ENCODE measurements at regions not wholly inside any gene's neighbourhood (a gene's known extent, or its start where the extent isn't known, plus 50 kb on each side); places are given as distances from the start of the nearest gene placed in this dataset.
"Not testable (repeated sequence)": the region's sequence is repeated elsewhere in the genome, so short reads cannot be mapped to it uniquely, and the experiment has no call there.

DNA sequence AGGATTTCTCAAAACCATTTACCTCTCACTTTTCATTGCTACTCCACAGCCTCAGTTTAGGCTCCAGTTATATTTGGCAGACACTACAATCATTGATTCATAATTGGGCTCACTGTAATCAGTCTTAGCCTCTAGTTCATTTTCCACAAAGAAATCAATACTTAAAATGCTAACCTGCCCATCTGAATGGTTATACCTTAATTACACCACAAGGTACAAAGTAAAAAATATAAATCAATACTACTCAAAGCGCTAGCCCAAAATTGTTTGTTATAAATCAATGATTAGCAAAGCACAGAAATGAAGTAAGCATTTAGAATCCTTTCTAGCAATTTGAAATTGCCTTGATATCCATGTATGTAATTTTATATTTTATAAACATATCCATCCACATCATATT is 222.6 kb upstream of the NDST3 start:
- no peak for DNase-seq (ENCODE audit: low spot score)

DNA sequence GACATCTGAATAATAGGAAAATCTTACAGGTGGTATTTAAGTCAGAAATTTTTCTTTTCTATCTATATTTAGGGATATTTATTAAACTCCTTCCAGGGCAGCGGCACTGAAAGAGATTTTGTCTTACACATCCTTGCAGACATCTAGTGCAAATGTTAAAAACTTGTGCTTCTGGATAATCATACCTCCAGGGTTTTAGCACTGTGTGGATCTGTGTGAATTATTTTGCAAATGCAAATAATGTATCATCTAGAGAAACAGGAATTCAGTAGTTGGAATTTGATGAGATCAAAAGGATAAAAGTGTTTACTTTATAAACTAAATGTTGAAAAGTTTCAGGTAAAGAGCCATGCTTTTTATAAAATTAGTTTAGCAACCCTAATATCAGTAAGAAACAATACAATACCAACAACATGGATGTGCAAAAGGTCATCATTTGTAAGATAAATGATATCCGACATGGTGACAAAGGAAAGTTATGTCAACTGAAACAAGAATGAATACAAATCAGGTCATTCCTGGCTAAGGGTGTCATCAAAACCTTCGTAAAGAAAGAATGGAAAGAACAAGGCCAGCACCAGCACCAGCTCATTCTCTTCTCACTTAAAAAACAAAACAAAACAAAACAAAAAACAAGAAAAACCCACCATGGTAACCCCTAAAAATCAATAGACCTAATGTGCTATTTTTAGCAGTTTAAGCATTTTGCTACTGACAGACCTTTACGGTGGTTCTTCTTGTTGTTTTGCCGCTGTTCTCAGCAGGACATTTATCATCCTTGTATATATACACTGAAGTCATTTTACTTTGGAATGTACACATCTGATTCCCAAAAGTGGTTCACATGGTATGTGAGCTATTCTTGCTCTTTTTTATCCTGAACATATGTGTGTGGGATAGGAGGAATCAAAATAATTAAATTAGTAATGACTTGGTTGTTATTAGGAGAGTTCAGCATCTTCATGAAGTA is 219.7 kb upstream of the NDST3 start:
- DNase-seq (ENCODE audit: low spot score): no peak

DNA sequence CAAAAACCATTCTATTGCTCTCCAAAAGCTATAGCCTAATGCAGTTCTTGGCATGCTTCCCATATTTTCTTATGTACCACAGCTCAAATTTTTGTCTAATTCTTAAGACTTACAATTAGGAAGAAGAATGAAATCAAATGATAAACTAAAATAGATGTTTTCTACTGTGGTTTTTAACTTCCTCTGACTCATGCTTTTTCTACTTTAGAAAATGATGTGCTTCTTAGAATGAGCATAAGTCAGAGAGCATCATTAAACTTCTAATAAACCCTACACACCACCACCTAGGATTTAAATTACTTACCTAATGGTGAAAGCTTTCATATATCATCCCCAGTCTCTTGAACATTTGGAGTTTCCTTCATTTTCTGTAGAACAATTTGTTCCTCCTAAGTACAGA is 217.0 kb upstream of the NDST3 start:
- no peak for DNase-seq (ENCODE audit: low spot score)

DNA sequence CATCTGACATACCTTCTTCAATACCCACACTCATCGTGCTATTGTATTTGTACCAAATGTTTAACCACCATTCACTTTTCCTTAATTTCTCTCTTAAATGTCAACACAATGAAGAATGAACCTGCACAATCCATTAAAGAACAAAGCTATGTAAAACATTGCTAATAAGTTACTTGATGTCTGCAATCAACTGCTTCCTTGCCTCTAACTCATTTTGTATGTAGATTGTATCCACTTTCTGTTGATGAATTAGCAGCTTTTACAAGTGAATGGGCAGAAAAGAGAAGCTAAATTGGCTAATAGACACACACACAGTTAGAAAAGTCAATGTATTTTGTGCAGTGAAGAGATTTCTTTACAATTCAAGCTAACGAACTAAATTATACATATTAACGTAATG is 212.5 kb upstream of the NDST3 start:
- no peak for DNase-seq (ENCODE audit: low spot score)

DNA sequence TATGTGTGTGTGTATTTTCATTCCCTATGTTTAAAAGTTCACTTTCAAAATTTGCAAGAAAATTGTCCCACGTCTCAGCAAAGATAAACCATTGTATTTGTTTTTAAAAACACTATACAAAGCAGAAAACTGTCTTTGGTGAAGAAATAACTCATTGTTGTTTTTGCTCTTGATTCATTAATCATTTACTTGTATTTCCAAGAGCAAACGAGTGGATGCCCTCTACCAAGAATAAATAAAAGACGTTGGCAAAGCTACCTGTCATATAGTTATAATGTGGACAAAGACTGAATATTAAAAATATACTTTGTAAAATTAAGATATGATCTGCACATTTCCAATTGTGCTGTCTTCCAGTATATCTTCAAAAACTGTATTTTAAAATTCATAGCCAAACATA is 210.9 kb upstream of the NDST3 start:
- no peak for DNase-seq (ENCODE audit: low spot score)

DNA sequence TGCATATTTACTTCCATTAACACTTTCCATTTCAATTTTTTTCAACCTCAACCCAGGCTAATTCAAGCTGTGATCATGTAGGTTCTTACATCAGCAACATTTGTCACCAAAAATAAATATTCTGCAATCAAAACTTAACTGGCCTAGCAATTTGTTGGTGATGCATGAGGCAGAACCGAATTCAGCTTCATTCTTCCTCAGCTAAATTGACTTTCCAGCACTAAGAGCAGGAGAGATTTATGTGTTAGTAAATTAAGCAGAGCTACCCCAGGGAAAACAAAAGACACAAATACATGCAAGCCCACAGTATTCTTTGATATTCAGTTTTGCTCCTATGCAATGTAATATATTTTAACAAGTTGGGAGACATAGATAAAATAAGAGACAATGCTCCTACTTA is 208.7 kb upstream of the NDST3 start:
- DNase-seq (ENCODE audit: low spot score): no peak

DNA sequence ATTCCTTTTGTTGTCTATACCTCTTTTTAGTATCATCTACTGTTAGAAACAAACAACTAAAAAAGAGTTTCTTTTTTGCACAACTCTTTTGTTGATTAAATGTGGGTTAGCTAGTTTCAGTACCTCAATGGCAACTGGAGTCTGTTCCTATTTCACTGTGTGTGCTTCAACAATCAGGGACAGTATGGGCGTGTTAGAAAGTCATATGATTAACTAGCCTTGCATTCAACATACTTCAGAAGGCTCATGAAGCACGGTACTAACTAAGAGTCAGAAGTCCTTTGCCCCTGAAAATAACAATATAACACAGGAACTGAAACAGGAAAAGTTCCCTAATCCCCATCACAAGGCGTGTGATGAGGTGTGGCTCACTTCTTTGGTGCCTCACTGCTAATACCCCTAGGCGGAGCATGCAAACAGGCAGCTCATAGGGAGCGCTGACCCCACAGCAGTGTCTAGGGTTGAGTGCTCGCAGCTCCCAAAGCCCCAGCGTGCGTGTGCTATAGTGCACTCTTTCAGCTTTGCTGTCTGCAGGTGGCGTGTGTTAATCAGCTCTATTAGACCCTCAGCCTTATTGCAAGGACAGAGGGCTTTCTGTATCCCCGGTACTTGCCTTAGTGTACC is 203.1 kb upstream of the NDST3 start:
- no peak for DNase-seq (ENCODE audit: low spot score)

DNA sequence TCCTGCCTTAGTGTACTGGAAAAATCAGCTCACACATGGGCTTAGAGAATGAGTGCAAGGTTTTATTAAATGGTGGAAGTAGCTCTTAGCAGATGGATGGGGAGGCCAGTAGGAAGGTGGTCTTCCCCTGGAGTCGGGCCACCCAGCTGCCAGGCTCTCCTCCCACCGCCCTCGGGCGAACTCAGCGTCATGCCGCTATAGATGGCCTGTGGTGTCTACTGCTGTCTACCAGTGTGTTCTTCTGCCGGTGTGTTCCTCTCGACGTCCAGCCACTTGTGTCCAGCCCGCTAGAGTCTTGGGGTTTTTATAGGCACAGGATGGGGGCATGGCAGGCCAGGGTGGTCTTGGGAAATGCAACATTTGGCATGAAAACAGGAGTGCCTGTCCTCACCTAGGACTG is 198.7 kb upstream of the NDST3 start:
- no peak for DNase-seq (ENCODE audit: low spot score)

DNA sequence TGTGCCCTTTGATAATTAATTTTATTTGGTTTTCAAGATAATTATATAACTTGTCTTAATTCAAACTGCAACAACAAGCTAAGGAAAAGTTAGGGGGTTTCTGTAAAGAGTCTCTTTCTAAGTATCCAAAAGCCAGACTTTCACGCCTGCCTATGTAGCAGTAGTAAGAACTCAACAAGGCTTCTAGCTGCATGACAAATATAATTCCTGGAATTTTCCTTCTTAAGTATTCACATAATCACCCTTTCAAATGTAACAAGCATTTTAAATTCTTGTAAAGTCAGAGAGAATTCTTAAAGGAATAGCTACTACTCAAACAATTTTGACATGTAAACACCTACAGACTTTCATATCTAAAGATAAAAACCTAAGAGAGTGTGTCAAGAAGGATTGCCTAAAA is 189.7 kb upstream of the NDST3 start:
- no peak for DNase-seq (ENCODE audit: low spot score)

DNA sequence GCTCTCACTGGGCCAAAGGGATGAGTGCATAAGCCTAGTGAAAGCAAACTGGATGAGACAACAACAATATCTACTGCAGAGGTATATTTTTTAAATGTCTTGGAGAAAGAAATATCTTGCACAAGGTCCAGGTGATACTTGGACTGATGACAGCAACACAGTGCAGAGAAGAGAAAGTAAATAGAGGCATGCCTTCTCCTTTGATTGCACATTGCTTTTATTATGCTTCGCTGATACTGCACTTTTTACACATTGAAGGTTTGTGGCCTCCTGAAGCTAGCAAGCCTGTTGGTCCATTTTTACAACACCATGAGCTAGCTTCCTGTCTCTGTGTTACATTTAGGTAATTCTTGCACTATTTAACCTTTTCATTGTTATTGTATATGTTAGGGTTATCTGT is 189.0 kb upstream of the NDST3 start:
- DNase-seq (ENCODE audit: low spot score): no peak

DNA sequence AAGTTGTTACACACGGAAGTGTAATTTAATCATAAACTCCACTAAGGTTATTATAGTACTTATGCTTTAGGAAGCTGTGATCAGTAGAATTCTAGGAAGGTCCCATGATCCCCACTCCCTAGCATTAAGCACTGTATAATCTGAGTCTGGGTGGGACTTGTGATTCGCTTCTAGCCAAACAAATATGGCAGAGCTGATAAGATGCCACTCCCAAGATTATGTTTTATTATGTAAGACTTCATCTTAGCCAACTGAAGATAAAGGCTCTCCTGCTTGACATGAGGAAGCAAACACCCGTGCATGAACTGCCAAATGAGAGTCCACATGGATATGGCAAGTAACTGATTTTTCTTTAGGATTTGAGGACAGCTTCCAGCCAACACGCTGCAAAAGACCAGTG is 186.4 kb upstream of the NDST3 start:
- no peak for DNase-seq (ENCODE audit: low spot score)

DNA sequence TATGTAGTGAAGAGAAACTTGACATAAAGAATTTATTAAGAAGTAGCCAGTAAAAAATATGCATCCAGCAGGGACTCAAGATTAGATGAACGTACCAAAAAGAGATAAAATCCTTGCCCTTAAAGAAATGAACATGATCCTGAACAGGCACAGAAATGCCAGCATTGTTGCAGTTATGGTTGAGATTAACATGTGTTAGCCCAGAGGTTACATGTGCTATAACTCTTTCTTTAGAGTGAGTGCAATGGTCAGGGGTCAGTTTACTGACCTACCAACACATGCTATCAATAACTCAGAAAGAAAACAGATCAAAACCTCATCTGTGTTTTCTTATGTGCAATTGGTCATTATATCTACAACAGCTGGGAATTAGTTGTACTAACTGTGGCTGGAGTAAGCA is 166.1 kb upstream of the NDST3 start:
- no peak for DNase-seq (ENCODE audit: low spot score)

DNA sequence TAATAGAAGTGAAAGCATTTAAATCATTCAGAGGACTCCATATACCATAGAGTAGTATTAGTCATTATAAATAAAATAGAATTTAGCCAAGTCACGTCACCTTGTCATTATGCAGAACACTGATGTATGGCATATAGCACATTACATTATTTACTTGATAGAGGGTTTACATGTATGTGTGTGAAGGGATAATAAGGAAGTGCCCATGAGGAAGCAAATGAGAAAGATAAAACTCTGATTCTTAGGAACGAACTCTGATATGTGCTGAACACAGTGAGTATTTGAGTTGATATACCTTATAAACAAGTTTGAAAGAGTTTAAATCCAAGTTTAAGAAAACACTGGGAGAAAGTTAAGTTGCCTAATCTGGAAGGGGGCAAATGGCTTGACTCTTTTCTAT is 160.5 kb upstream of the NDST3 start:
- DNase-seq (ENCODE audit: low spot score): no peak

DNA sequence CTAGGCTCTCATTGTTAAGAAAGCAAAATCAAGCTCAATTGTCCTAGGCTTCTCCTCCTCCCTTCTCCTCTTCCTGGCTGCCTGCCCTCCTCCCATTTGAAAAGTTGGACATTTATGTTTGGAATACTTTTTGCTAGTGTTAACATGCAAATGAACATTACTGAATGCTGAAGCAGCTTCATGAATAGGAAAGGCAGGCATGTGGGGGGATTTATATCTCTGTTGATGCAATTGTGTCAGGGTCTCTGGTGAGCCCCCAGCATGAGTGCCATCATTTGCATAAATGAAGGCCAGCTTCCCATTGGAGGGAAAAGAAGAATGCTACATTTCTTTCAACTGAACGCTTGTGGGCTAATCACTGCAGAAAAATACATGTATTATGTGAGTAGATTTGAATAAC is 160.1 kb upstream of the NDST3 start:
- DNase-seq (ENCODE audit: low spot score): no peak

DNA sequence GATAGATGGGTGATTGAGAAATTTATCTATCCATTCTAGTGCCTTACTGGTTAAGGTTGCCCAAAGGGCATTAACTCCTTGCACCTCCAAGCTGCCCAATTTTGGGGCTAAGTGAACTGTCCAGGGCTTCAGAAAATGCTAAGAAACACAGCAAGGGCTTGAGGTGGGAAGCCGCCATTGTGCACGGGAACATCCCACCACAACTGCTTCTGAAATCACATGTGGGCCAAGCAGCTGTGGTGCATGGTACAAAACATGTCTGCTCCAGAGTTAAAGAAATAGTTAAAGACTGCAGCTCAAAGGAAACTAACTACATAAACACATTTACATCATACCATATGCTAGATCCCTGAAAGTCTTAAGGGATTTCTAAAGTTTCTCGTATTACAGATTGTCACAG is 144.3 kb upstream of the NDST3 start:
- no peak for DNase-seq (ENCODE audit: low spot score)

DNA sequence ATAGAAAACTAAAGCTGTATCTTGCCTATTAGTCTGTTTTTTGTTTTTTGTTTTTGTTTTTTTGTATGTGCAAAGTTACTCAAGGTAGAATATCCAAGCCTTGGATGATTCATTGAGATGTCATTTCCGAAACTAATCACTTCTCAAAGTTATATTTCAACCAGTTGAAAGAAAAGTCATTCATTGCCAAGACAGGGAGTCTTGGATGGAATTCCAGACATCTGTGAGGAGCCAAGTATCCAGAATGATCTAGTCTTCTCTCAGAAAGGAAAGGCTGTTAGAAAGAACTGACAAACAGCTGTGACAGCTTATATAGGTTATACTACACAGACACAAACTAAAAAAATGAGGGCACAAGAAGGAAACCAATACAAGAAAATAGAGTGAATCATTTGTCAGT is 141.1 kb upstream of the NDST3 start:
- DNase-seq (ENCODE audit: low spot score): no peak

DNA sequence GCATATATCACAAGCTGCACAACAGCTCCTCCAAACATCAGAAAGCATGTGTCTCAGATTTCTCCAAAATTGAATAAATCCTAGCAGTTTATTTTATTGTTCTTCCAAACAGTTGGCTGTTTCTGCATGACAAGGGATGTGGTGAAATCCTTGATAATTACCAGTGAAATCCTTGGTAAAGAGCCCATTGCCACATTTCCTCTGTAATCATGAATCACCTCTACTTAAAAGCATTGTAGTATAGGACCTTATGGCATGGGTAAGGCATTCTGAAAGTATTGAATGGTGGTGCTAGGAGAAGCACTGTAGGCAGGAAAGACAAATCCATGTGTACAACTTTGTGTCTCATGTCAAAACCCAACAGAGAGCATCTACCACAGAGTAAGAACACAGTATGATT is 135.8 kb upstream of the NDST3 start:
- DNase-seq (ENCODE audit: low spot score): no peak

DNA sequence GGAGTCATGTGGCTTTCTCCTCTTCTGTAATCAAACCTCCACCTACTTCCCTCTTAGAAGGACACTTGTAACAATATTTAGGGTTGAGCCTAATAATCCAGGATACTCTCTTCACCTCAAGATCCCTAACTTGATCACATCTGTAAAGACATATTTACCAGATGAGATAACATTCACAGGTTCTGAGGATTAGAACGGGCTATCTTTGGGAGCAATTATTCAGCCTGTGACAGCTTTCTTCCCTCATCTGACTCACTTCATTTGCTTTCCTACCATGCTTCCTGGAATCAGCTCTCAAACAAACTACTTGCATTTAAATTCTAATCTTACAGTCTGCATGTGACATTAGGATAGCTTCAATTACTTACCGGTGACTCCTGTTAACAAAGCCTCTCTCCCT is 133.5 kb upstream of the NDST3 start:
- DNase-seq (ENCODE audit: low spot score): no peak

DNA sequence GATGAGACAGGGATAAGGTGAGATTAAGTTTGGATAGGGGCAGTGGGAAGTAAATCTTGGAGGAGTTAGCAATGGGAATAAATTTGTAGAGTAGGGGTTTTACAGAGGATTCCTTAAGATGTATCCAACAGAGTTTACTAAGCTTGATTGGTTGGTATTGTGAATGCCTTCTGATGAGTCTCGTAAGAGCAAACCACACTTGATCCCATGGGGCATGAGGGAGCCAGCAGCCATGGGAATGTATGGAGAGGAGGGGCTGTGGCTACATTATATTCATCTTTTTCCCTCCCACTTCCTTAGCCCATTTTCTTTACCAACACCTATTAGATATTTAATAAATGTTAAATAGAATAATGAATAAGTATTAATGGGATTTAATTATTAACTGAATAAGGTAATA is 126.6 kb upstream of the NDST3 start:
- no peak for DNase-seq (ENCODE audit: low spot score)

DNA sequence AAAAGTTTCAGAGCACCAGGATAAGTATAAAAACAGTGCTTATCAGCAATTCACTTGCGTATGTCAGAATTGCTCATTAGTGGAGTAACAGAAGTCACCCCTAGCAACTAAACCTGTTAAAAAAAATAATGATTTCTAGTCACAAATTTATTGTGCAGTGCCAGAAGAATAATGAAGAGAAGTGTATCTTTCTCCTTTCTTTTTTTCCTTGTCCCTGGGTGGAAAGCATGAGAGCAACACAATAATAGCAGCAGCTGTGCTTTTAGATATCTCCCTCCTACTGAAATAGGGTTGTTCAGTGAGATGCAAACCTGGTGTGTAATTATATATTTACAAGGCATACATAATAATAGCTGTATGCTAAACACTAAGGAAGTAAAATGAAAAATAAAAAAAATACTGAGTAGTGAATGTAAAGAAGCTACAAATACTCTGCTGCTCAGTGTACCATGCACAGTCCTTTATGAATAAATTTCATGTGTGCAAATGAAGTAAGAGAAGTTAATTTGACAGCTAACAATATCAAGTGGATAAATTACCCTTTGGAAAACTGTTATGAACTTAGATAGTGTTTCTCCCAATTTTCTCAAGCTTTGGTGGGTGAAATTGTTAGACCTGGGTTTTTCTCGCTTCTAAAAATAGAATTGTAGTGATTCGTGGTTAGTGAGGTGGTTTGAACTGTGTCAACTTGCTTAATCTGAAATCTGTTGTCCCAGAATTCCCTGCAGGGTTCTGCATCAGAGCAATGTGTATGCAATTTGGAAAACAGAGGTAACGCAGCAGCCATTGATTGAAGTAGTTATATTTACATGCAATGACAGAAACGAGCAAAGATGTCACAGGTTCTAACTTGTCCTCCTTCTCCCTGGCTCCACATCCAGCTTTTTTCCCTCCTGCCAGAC is 125.7 kb upstream of the NDST3 start:
- no peak for DNase-seq (ENCODE audit: low spot score)

DNA sequence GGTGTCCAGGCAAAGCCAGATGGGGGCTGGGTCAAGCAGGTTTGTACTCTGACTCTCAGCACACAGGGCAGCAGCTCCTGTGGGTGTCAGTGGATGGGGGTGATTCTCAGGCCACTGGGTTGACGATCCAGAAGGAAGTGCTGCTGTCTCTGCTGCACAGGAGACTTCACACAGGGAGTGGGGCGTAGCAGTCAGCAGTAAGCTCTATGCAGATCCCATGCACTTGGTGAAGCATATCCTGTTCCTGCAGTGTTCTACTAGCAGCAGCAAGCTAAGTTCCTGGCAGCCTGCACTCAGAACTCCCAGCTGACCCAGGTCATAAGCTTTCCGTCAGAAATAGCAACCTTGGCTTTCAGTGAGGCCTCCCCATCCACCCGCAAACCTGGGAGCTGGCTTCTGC is 117.6 kb upstream of the NDST3 start:
- no peak for DNase-seq (ENCODE audit: low spot score)

DNA sequence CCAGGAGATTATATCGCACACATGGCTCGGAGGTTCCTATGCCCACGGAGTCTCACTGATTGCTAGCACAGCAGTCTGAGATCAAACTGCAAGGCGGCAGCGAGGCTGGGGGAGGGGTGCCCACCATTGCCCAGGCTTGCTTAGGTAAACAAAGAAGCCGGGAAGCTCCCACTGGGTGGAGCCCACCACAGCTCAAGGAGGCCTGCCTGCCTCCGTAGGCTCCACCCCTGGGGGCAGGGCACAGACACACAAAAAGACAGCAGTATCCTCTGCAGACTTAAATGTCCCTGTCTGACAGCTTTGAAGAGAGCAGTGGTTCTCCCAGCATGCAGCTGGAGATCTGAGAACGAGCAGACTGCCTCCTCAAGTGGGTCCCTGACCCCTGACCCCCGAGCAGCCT is 112.0 kb upstream of the NDST3 start:
- DNase-seq (ENCODE audit: low spot score): not testable (repeated sequence)

DNA sequence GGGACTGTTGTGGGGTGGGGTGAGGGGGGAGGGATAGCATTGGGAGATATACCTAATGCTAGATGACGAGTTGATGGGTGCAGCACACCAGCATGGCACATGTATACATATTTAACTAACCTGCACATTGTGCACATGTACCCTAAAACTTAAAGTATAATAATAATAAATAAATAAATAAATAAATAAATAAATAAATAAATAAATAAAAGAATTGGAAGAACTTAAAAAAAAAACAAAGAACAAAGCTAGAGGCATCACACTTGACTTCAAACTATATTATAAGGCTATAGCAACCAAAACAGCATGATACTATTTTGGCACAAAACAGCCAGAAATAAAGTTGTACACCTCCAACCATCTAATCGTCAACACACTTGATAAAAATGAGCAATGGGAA is 106.5 kb upstream of the NDST3 start:
- not testable (repeated sequence) for DNase-seq (ENCODE audit: low spot score)
